ENCODE measurements at regions not wholly inside any gene's neighbourhood (a gene's known extent, or its start where the extent isn't known, plus 50 kb on each side); places are given as distances from the start of the nearest gene placed in this dataset.

DNA sequence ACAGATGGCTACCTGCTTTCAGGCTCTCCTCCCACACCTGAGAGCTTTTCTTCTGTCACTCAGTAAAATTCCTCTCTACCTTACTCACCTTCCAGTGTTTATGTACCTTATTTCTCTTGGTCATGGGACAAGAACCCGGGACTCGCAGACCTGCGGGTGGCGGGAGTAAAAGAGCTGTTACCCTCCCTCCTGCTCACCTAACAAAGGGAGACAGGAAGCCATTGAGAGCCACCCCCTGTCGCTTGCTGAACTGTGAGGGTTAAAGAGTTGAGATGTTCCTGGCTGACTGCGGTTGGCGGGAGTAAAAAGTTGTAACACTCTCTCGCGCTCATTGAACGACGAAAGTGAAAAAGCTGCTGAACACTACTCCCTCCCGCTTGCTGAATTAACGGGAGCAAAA, 1935.1 kb upstream of the FLRT2 start (continued):
- TF ChIP-seq, protein P1, sequence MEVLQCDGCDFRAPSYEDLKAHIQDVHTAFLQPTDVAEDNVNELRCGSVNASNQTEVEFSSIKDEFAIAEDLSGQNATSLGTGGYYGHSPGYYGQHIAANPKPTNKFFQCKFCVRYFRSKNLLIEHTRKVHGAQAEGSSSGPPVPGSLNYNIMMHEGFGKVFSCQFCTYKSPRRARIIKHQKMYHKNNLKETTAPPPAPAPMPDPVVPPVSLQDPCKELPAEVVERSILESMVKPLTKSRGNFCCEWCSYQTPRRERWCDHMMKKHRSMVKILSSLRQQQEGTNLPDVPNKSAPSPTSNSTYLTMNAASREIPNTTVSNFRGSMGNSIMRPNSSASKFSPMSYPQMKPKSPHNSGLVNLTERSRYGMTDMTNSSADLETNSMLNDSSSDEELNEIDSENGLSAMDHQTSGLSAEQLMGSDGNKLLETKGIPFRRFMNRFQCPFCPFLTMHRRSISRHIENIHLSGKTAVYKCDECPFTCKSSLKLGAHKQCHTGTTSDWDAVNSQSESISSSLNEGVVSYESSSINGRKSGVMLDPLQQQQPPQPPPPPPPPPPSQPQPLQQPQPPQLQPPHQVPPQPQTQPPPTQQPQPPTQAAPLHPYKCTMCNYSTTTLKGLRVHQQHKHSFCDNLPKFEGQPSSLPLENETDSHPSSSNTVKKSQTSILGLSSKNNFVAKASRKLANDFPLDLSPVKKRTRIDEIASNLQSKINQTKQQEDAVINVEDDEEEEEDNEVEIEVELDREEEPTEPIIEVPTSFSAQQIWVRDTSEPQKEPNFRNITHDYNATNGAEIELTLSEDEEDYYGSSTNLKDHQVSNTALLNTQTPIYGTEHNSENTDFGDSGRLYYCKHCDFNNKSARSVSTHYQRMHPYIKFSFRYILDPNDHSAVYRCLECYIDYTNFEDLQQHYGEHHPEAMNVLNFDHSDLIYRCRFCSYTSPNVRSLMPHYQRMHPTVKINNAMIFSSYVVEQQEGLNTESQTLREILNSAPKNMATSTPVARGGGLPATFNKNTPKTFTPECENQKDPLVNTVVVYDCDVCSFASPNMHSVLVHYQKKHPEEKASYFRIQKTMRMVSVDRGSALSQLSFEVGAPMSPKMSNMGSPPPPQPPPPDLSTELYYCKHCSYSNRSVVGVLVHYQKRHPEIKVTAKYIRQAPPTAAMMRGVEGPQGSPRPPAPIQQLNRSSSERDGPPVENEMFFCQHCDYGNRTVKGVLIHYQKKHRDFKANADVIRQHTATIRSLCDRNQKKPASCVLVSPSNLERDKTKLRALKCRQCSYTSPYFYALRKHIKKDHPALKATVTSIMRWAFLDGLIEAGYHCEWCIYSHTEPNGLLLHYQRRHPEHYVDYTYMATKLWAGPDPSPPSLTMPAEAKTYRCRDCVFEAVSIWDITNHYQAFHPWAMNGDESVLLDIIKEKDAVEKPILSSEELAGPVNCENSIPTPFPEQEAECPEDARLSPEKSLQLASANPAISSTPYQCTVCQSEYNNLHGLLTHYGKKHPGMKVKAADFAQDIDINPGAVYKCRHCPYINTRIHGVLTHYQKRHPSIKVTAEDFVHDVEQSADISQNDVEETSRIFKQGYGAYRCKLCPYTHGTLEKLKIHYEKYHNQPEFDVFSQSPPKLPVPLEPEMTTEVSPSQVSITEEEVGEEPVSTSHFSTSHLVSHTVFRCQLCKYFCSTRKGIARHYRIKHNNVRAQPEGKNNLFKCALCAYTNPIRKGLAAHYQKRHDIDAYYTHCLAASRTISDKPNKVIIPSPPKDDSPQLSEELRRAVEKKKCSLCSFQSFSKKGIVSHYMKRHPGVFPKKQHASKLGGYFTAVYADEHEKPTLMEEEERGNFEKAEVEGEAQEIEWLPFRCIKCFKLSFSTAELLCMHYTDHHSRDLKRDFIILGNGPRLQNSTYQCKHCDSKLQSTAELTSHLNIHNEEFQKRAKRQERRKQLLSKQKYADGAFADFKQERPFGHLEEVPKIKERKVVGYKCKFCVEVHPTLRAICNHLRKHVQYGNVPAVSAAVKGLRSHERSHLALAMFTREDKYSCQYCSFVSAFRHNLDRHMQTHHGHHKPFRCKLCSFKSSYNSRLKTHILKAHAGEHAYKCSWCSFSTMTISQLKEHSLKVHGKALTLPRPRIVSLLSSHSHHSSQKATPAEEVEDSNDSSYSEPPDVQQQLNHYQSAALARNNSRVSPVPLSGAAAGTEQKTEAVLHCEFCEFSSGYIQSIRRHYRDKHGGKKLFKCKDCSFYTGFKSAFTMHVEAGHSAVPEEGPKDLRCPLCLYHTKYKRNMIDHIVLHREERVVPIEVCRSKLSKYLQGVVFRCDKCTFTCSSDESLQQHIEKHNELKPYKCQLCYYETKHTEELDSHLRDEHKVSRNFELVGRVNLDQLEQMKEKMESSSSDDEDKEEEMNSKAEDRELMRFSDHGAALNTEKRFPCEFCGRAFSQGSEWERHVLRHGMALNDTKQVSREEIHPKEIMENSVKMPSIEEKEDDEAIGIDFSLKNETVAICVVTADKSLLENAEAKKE (CRISPR knock-in tag; IDR thresholded peaks at IDR 0.05): no peak
- no peak for TF ChIP-seq ZNF114 (CRISPR knock-in tag; IDR thresholded peaks at IDR 0.05)

DNA sequence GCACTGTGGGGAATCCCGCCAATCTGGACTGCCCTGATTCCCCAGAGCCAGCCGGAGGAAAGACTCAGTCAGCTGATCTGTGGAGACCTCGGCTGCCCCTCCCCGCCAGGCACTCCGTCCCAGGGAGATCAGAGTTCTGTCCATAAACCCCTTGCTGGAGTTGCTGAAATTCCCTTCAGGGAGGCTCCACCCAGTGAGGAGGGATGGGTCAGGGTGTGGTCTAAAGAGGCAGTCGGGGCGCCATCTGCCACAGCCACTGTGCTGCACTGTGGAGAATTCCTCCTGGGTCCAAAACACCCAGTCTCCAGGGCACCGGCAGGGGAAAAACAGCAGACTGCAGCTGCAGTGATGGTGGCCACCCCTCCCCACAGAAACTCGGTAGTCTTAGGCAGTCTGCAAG, 1922.3 kb upstream of the FLRT2 start:
- peak; percentile 1 for DNase-seq (ENCODE audit: low spot score)
- H3K27me3 ChIP-seq (ENCODE audit: insufficient read depth): no peaks in the 10 kb centered on the region
- H4K20me1 ChIP-seq (replicated peaks; ENCODE audit: insufficient read depth): no peaks in the 10 kb centered on the region
- Mint-ChIP-seq H3K4me3 (no peak overlapping the region), H3K27ac (no peak overlapping the region), H3K4me1 (no peaks in the 10 kb centered on the region), H3K36me3 (ENCODE audit: low read depth) (no peaks in the 10 kb centered on the region), H3K9me3 (no peaks in the 10 kb centered on the region; the same call in 1 of the 3 replicates), H3K27me3 (ENCODE audit: insufficient read depth, low read depth, poor library complexity) (peaks cover 2% of the 10 kb centered on the region)
- H3K79me2 ChIP-seq (replicated peaks; ENCODE audit: insufficient read depth): no peaks in the 10 kb centered on the region
- H3K4me2 ChIP-seq: no peak overlapping the region
- no peaks in the 10 kb centered on the region for H3K9me2 ChIP-seq (ENCODE audit: insufficient read depth)
- ATAC-seq: no peak; the same call in 2 of the 3 replicates
- no peak overlapping the region for H3K4me3 ChIP-seq
- TF ChIP-seq, protein P2, sequence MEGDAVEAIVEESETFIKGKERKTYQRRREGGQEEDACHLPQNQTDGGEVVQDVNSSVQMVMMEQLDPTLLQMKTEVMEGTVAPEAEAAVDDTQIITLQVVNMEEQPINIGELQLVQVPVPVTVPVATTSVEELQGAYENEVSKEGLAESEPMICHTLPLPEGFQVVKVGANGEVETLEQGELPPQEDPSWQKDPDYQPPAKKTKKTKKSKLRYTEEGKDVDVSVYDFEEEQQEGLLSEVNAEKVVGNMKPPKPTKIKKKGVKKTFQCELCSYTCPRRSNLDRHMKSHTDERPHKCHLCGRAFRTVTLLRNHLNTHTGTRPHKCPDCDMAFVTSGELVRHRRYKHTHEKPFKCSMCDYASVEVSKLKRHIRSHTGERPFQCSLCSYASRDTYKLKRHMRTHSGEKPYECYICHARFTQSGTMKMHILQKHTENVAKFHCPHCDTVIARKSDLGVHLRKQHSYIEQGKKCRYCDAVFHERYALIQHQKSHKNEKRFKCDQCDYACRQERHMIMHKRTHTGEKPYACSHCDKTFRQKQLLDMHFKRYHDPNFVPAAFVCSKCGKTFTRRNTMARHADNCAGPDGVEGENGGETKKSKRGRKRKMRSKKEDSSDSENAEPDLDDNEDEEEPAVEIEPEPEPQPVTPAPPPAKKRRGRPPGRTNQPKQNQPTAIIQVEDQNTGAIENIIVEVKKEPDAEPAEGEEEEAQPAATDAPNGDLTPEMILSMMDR (conservative IDR thresholded peaks at IDR 0.05; ENCODE audit: low read depth in 2 of 2): no peak
- TF ChIP-seq POLR2AphosphoS5 (IDR thresholded peaks at IDR 0.05; ENCODE audit: low read depth) (no peak), STAT1 (IDR thresholded peaks at IDR 0.05; ENCODE audit: unreplicated experiment) (no peak), EZH2phosphoT487 (IDR thresholded peaks at IDR 0.05; ENCODE audit: unreplicated experiment) (no peak), ZNF114 (CRISPR knock-in tag; IDR thresholded peaks at IDR 0.05) (no peak), EZH2 (IDR thresholded peaks at IDR 0.05; ENCODE audit: low read depth, unreplicated experiment) (no peak), NANOG (IDR thresholded peaks at IDR 0.05; ENCODE audit: borderline replicate concordance) (no peak), JUNB (IDR thresholded peaks at IDR 0.05; ENCODE audit: unreplicated experiment) (no peak)
- TF ChIP-seq, protein P3, sequence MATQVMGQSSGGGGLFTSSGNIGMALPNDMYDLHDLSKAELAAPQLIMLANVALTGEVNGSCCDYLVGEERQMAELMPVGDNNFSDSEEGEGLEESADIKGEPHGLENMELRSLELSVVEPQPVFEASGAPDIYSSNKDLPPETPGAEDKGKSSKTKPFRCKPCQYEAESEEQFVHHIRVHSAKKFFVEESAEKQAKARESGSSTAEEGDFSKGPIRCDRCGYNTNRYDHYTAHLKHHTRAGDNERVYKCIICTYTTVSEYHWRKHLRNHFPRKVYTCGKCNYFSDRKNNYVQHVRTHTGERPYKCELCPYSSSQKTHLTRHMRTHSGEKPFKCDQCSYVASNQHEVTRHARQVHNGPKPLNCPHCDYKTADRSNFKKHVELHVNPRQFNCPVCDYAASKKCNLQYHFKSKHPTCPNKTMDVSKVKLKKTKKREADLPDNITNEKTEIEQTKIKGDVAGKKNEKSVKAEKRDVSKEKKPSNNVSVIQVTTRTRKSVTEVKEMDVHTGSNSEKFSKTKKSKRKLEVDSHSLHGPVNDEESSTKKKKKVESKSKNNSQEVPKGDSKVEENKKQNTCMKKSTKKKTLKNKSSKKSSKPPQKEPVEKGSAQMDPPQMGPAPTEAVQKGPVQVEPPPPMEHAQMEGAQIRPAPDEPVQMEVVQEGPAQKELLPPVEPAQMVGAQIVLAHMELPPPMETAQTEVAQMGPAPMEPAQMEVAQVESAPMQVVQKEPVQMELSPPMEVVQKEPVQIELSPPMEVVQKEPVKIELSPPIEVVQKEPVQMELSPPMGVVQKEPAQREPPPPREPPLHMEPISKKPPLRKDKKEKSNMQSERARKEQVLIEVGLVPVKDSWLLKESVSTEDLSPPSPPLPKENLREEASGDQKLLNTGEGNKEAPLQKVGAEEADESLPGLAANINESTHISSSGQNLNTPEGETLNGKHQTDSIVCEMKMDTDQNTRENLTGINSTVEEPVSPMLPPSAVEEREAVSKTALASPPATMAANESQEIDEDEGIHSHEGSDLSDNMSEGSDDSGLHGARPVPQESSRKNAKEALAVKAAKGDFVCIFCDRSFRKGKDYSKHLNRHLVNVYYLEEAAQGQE (IDR thresholded peaks at IDR 0.05; ENCODE audit: unreplicated experiment): no peak
- no peaks in the 10 kb centered on the region for H3K4me1 ChIP-seq (ENCODE audit: insufficient read depth)
- peak overlapping the region; percentile 77; the same call in 1 of the 2 replicates for H2AFZ ChIP-seq
- H3K36me3 ChIP-seq (ENCODE audit: insufficient read depth): no peaks in the 10 kb centered on the region
- no peaks in the 10 kb centered on the region for H3F3A ChIP-seq (replicated peaks; ENCODE audit: low read depth)
- H3K27ac ChIP-seq (ENCODE audit: low read depth): no peak overlapping the region

All from GM23338 (cell line).